Upper lobe of left lung (tissue), 4 donors: ENCODE measurements at regions not wholly inside any gene's neighbourhood (a gene's known extent, or its start where the extent isn't known, plus 50 kb on each side); places are given as distances from the start of the nearest gene placed in this dataset.

Experiments used
- POLR2A ChIP-seq, 4 donors: fragments of 450-650 bp; IDR thresholded peaks; one replicate each; pipeline ENCODE4 v1.5.1; 2016 to 2017; ENCODE audit warnings: antibody characterized with exemption in 4 of 4, mild to moderate bottlenecking in 2 of 4
- POLR2AphosphoS5 ChIP-seq, 2 donors: sonication (generic); formaldehyde crosslinking; IDR thresholded peaks; one replicate each; pipeline ENCODE4 v1.5.1; 2017; ENCODE audit warnings: antibody characterized with exemption in 2 of 2
- TF ChIP-seq, protein P1 (sequence below), 6 experiments: fragments of 450-650 bp in 4 of 6; fragments of 200-600 bp in 2 of 6; sonication (generic) in 2 of 6; IDR thresholded peaks; one replicate each; pipeline ENCODE4 v1.5.1; 2016 to 2019; ENCODE audit warnings: antibody characterized with exemption in 6 of 6

GRCh38 chr1:185581961-185582725 is 152.0 kb upstream of the HMCN1 start:
- TF ChIP-seq, protein P1, sequence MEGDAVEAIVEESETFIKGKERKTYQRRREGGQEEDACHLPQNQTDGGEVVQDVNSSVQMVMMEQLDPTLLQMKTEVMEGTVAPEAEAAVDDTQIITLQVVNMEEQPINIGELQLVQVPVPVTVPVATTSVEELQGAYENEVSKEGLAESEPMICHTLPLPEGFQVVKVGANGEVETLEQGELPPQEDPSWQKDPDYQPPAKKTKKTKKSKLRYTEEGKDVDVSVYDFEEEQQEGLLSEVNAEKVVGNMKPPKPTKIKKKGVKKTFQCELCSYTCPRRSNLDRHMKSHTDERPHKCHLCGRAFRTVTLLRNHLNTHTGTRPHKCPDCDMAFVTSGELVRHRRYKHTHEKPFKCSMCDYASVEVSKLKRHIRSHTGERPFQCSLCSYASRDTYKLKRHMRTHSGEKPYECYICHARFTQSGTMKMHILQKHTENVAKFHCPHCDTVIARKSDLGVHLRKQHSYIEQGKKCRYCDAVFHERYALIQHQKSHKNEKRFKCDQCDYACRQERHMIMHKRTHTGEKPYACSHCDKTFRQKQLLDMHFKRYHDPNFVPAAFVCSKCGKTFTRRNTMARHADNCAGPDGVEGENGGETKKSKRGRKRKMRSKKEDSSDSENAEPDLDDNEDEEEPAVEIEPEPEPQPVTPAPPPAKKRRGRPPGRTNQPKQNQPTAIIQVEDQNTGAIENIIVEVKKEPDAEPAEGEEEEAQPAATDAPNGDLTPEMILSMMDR (IDR thresholded peaks at IDR 0.05): no peak
- TF ChIP-seq POLR2AphosphoS5 (IDR thresholded peaks at IDR 0.05): no peak
- TF ChIP-seq POLR2A (IDR thresholded peaks at IDR 0.05): no peak
